RPMI7951 (cell line): ENCODE measurements at regions not wholly inside any gene's neighbourhood (a gene's known extent, or its start where the extent isn't known, plus 50 kb on each side); places are given as distances from the start of the nearest gene placed in this dataset.
"Not testable (repeated sequence)": the region's sequence is repeated elsewhere in the genome, so short reads cannot be mapped to it uniquely, and the experiment has no call there.

ENCODE experiments used
- DNase-seq: peaks from one replicate; pipeline ENCODE4 v3.0.0-alpha.2; 2012; ENCODE audit warnings: low read depth

DNA sequence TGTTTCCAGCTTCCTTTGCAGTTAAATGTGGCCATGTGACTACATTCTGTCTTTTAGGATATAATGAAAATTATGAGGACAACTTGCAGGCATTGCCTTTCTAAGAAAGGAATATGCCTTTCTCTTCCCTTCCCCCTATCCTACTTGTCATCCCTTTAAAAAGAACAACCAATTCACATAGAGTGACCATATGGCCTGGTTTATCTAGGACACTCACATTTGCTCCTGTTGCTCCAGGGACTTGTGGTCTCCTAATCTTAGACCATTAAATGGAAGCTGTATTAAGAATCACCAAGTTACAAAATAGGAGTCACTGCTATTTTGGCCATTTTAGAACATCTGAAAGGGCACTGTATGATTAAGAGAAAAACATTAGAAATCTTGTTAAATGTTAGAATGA is 520.3 kb downstream of the DTWD2 start:
- DNase-seq = no peak

DNA sequence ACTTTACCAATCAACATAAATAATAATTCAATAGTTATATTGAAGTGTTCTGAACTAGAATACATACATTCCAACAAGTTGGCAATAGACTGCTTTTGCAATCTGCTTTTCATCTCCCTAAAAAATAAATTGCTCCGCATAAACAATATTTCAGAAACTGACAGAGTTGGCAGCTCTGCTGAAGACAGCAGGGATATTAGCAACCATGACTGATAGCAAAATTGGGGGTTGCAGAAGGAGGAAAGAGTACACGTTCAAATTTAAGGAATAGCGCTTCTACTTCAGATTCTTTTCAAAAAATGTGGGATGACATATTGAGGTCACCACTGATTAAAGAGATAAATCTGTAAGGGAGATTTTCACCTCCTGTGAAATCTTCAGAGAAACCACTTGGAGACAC is 521.2 kb downstream of the DTWD2 start:
- no peak for DNase-seq

DNA sequence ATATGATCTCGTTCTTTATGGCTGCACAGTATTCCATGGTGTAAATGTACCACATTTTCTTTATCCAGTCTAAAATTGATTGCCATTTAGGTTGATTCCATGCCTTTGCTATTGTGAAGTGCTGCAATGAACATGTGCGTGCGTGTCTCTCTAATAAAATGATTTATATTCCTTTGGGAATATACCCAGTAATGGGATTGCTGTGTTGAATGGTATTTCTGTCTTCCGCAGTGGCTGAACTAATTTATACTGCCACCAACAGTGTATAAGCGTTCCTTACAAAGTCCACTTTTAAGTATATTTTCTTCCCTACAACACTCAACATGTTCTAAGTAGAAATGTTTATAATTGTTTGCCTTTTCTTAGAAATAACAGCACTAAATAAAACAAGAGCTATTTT is 521.9 kb downstream of the DTWD2 start:
- no peak for DNase-seq

DNA sequence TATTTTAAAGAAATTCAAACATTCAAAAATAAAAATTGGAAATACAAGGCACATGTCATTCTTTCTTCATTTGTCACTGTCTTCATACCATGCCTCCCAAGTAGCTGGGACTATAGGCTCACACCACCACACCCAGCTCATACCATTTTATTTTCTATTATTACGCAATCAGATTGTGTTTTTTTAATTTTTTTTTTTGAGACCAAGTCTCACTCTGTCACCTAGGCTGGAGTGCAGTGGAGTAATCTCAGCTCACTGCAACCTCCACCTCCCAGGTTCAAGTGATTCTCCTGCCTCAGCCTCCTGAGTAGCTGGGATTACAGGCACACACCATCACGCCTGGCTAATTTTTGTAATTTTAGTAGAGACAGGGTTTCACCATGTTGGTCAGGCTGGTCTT is 526.1 kb downstream of the DTWD2 start:
- DNase-seq = not testable (repeated sequence)

DNA sequence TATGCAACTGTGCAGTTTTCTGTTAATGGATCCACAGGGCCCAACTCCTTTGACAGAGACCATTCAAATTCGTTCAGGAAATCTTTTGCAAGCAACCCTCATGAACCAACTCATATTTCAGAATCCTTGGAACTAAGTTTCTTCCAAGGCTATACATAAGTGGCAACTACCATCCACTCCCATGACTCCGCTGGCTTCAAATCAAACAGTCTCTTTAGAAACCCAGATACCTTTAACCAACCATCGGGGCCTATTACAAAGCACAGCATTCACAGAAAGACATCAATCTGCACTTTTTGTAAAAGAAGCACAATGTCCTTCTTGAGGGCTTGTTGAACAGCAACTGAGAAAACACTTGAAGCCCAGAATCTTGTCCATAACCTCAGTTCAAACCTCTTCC is 526.9 kb downstream of the DTWD2 start:
- DNase-seq = no peak

DNA sequence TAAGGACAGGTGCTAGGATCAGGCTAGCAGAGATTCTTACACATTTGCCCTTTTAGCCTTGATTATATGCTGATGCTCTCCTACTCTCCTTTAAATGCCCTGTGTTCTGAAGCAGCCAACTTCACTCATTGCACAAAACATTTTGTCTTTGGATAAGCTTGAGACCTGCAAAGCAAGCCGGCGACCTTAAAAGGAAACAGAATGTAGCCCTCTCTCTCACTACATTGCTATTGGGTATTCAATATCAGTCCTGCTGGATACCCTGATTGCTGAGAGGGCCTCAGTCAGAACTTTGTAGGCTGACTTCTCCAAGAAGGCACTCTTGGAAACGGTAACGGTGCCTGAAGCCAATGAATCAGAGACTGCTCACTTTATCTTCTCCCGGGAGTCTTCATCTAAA is 528.9 kb downstream of the DTWD2 start:
- no peak for DNase-seq

DNA sequence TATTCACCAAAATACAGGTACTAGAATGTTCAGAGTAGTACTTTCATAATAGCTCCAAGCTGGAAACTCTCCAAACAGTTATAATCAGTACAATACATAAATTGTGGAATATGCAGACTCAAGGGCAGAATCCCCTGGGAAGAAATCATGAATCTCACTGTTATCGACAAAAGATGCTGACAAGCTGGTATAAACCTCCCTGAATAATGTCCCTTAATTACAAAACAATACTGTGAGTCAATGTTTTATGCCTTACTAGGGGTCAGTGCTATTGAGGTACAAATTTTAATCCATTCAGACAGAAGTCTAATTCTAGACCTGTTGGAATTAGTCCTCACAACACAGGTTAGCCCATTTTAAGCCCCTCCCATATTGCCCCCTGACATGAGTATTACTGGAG is 532.3 kb downstream of the DTWD2 start:
- DNase-seq = no peak

DNA sequence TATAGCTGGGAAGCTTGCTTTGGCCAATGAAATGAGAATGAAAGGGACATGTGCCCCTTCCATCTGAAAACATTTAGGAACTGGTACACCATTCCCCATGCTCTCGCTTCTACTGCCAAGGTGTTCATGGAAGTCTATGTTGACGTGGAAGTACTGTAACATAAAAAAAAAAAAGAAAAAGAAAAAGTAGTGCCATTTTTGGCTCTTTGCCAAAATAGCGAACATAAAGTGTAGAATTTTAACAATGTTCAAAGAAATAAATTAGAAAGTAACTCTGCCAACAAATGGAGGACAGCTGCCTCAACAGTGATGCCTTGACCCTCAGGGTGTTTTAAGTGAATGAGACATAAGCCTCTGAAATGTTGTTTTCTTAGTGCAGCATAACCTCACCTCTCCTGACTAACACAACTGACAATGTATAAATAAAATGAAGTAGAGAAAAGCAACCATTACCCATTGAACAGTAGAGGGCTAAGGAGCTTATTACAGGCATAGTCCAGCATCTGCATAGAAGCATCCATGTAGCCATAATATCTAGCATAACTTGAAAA is 536.6 kb downstream of the DTWD2 start:
- no peak for DNase-seq

DNA sequence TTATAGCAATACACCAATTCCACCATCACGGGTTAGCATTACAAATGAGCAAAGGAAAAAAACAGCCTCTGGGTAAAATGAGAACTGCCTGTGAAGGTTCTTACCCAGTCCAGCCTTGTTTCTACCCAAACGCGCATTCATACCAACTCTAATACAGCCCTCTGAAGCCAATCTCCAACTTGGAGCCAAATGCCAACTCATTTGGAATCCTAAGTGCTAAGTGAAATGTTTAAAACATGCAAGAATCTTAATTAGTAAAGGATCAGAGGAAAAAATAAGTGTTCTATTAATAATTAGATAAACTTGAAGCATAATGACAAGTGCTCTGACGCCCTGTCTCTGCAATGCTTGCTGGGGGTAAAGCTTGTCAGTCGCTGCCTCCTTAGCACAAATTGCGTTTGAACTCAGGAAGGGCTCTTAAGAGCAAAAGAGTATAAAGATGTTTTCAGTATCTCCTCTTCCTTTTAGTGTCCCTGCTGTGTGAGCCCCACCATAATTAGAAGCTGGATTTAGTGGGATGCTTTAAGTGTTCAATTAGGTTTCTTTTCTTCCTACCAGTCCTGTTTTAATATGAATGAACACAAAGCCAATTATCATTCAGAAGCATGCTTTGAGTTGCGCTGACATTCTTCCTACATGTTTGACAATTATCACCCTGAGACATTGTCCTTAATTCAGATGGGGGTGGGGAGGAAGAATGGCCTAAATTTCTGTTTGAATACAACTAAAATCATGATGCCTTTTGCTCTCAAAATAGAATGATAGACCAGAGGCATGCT is 537.6 kb downstream of the DTWD2 start:
- no peak for DNase-seq

DNA sequence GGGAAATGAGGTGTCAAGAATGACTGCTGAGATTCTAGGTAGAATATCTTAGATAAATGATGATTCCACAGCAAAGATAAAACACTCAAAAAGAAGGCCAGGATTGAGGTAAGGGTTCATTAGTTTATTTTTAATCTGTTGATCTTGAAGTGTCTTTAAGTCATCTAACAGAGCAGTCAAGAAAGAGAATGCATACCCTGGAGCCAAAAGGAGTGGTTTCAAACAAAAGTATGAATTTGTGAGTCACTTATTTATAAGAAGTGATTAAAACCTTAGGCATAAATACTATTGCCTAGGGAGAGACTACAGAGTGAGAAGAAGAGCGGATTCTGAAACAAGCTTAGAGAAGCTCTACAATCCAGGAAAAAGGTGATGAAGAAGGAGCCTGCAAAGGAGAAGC is 541.0 kb downstream of the DTWD2 start:
- DNase-seq = no peak

DNA sequence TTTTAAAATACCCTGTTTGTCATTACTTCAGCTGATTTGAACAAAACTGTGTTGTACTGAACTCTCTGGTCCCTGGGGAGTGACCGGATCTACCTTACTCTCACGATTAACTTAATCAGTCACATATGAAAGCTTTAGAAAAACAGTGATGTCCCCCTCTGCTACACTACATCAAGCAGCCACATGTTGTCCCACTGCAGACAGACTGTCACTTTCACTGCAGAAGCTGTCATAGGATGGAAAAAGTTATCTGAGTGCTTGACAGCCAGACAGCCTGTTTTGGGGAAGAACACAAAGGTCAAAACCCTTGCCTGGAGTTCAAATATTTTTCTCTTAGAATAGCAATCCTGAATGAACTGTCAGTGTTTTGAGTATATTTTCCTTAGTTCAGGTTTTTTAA is 546.4 kb downstream of the DTWD2 start:
- DNase-seq = no peak

DNA sequence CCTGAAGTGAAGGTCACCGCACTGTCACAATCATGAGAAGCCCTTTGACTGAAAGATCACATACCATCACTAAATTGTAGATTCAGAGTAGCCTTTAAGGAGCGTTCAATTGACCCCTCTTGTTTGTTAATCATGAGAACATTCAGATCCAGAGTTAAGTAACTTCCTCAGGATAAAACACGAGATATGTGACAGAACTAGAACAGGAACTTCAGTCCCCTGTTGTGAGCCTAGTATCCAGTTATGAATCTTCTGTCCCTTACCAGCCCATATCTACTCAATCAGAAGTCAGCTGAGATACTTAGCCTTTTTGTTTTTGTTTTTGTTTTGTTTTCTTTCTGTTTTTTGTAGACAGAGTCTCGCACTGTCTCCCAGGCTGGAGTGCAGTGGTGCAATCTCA is 547.3 kb downstream of the DTWD2 start:
- DNase-seq = no peak

DNA sequence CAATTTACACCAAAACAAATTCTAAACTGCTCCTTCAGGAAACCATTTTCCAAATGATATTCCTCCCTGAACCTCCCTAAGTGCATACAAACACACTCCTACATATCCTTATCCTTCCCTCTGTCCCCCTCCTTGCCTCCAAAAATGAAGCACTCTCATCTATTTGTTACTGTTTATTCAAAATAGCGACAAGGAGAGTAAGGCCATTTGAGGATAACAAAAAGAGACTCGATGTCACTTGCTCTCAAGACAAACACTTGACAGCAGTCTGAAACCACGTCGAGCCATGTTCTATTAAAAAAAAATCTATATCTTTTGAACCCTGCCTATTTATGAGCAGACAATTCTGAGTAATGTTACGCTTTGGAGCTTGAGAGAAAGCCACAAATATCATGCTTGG is 547.9 kb downstream of the DTWD2 start:
- no peak for DNase-seq

DNA sequence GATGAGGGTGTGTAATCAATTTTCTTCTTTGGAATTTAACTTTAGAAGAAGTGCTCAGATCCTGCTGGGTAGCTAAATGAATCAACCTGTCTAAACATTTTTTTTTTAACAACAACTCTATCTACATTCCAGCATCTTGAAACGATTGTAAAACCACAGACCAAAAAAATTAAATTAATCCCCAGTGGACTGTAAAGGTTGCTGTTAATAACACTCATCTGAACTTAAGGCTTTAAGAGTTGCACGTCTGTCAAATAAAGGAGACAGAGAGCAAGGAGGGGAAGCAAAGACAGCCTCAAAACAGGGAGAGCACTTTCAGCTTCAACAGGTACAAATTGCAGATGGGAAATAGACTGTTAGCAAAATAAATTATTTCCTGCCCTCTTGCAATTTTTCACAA is 548.5 kb downstream of the DTWD2 start:
- DNase-seq = no peak

DNA sequence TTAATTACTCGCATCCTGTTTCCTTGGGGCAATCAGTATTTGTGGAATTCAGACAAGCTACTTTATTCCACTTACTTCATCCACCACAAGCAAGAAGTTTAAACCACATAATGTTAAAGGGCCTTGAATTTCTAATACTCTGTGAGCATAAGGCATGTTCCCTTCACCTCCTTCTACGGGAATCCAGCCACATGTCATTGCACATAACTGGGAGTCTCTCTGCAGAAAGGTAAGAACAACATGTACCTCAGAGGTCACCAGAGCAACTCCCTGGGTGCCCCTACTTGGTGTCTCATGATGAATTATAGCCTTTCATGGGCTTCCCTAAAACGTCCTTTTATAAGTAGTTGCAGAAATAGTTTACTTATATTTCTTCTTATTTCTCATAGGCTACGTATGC is 553.2 kb downstream of the DTWD2 start:
- no peak for DNase-seq

DNA sequence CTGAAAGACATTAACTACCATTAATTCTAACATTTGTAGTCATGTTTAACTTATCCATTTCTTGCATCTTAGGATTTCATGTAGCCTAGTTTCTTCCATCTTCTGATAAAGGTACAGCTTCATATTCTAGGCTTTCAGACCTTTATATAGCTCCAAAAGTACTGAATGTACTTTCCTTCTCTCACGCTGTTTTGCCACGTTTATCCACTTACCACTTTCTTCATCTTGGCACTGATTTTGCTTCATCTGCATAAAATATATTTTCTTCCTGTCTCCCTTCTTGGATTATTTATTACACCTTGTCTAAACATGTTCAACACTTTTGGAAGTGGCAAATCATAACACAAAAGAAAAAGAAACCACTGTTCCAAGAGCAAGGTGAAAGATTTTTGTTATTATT is 553.8 kb downstream of the DTWD2 start:
- no peak for DNase-seq

DNA sequence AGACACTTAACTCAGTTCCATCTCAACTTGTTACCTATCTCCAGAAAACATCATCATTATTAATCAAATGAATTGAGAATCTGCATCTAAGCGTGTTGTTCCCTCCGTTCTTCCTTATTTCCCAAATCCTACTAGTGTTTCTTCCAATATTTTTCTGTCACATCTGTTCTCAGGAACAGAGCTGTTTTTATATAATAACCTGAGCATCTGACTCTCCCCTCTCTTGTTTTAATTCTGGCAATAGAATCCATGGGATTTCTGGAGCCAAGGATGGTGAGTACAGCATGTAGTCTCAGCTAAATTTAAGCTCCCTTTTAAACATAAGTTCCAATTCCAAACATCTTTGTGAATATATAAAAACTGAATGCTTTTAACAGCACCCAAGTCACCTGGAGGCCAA is 558.3 kb downstream of the DTWD2 start:
- no peak for DNase-seq

DNA sequence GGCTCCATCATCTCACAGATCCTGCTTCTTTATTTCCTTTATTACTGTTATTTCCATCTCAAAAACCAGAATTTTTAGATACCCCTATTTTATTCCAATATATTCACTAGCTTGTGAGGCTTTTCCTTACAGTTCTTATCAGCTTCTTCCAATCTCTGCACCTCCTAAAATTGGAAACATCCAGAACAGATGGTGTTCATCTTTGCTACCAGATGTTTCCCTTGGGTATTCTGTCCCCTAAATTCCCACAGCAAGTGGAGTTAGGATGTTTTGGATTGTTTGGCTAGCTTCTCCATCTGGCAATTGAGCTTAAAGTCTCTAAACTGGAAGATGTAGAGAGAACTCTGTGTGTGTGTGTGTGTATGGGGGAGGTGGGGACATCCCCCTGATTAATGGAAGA is 580.4 kb downstream of the DTWD2 start:
- DNase-seq = no peak

DNA sequence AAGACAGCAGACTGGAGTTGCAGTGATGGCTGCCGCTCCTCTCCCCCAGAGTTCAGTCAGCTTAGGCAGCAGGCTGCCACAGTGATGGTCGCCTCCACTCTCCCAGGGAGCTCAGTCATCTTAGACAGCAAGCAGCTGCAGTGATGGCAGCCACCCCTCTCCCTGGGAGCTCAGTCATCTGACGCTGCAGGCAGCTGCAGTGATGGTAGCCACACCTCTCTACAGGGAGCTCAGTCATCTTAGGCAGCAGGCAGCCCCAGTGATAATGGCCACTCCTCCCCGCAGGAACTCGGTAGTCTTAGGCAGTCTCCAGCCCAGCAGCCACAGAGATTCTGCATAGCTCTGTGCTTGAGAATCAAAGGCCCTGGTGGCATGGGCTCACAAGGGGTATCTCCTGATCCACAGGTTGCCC is 582.7 kb downstream of the DTWD2 start:
- no peak for DNase-seq

DNA sequence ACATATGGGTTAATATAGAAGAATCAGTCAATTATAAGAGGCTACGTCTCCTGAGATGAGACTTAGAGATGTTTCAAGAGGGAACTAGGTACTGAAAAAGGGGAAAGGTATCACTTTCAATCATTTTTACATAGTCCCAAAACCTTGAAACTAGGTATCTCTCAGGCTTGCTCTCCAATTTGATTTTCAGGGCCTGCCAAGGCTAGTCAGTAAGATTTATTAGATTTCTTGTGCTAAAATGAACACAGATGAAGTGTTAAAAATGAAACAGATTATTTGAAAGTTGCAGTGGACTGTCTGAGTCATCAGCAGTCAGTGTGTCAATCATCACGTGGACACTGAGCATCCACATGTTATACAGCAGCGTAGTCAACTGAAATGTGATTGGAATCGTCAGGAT is 591.1 kb downstream of the DTWD2 start:
- no peak for DNase-seq

DNA sequence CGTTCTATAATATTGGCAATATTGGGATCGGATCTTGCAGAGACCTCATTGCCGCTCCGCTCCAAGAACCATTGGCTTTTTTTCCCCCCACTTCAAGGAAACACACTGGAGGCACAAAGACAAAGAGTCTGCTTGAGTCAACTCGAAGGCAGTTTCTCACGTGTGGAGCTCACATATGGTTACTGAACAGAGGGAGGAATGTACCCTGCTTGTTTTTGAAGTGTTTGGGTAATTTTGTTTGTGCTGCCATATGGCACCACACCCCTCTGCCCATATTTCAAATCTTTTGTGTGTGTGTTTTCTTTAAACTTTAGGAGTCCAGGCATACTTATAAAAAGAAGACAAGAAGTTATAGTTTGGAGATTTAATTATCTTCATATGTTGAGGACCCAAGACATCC is 595.9 kb downstream of the DTWD2 start:
- DNase-seq = no peak

DNA sequence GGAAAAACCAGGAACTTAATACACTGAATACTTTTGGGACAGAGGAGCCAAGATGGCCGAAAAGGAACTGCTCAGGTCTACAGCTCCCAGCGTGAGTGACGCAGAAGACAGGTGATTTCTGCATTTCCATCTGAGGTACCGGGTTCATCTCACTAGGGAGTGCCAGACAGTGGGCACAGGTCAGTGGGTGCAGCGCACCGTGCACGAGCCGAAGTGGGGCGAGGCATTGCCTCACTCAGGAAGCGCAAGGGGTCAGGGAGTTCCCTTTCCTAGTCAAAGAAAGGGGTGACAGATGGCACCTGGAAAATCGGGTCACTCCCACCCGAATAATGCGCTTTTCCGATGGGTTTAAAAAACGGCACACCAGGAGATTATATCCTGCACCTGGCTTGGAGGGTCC is 605.4 kb downstream of the DTWD2 start:
- not testable (repeated sequence) for DNase-seq

DNA sequence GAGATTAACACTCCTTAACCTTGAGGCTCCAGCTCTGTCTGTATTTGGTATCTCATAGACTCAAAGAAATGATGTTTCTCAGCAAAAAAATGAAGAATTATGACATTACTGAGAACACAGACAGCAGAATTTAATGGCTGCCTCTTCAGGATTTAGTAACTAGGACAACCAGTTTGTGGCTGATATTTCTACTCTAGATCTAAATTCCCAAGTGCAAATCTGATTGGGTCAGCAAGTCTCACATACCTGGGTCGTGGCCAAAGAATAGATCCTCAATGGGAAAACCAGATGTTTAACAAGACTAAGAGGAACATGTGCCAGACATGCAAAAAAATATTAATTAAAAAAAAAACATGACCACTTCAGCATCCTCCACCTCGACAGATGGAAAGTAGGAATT is 608.9 kb downstream of the DTWD2 start:
- no peak for DNase-seq

DNA sequence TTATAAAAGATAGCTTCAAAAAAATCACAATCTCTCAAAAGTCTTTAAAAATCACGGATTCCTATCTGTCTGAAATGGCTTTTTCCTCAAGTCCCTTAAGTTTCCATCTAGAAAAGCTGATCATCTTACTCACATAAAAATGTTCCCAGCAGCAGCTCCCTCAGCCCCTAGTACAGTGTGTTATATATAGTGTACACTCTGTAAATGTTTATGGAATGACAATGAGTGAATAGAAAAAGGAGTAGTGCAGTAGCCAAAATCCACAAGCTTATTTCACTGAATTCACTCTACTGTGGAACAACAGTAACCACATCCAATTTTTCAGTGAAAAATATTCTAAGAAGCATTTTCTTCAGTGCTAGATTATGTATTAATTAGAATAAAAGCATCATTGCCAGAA is 609.4 kb downstream of the DTWD2 start:
- no peak for DNase-seq
